HG03280 (cell line): ENCODE measurements at regions not wholly inside any gene's neighbourhood (a gene's known extent, or its start where the extent isn't known, plus 50 kb on each side); places are given as distances from the start of the nearest gene placed in this dataset.
"Not testable (repeated sequence)": the region's sequence is repeated elsewhere in the genome, so short reads cannot be mapped to it uniquely, and the experiment has no call there.

ENCODE experiments used
- ATAC-seq: cut with Tn5 transposase; IDR thresholded peaks from one replicate; pipeline ENCODE4 v1.9.1; 2021; ENCODE audit warnings: mild to moderate bottlenecking, moderate library complexity; ENCODE audit not compliant: unreplicated experiment

DNA sequence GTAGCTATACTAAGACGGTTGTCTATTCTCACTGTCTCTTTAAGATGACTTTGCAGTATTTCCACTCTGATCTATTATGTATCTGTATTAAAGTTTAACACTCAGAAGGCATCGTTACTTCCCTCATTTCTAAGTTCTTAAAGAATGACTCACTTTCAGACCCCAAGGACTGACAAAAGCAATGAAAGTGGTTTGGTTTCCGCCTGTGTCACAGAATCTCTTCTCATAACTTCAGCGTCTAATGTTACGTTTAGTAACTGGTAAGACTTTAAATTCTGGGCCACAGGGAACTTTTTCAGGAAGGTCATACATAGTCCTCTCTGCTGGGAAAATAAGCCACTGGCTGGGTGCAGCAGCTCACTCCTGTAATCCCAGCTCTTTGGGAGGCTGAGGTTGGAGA, 892.0 kb upstream of the AUTS2 start:
- no peak for ATAC-seq

DNA sequence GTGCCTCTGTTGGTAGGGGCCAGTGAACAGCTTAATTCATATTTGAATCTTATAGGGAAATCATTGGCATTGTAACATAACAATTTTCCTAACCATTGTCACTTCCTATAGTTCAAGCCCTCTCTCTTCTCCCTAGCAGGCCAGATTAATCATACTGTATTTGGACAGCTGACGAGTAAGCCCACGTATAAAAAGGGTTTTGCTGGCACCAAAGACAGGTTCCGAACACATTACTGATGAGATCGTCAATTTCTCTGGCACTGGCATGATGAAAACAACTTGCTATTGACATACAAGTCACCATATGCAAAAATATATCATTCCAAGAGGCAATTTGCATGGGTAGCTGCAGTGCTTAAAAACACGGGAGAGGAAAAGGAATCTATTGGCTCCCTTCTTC, 891.1 kb upstream of the AUTS2 start:
- no peak for ATAC-seq

- ATAC-seq, result no peak
Measured at GRCh38 chr7:68707958-68708357, 890.3 kb upstream of the AUTS2 start.

DNA sequence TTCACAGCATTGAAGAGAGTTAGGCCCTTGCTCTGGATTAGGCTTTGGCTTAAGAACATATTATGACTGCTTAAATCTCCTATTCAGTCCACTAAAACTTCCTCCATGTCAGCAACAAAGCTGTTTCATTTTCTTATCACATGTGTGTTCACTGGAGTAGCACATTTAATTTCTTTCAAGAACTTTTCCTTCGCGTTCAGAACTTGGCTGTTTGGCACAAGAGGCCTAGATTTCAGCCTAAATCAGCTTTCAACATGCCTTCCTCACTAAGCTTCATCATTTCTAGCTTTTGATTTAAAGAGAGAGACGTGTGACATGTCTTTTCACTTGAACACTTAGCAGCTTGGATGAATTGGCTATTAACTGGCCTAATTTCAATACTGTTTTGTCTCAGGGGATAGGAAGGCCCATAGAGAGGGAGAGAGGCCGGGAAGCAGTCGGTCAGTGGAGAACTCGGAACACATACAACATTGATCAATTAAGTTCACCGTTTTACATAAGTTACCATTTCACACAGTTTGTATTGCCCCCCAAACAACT, 885.2 kb upstream of the AUTS2 start:
- no peak for ATAC-seq

GRCh38 chr7:68714135-68714534, 884.1 kb upstream of the AUTS2 start:
- not testable (repeated sequence) for ATAC-seq

GRCh38 chr7:68715907-68716306, 882.4 kb upstream of the AUTS2 start:
- ATAC-seq, result no peak

GRCh38 chr7:68717176-68717575, 881.1 kb upstream of the AUTS2 start:
- no peak for ATAC-seq

DNA sequence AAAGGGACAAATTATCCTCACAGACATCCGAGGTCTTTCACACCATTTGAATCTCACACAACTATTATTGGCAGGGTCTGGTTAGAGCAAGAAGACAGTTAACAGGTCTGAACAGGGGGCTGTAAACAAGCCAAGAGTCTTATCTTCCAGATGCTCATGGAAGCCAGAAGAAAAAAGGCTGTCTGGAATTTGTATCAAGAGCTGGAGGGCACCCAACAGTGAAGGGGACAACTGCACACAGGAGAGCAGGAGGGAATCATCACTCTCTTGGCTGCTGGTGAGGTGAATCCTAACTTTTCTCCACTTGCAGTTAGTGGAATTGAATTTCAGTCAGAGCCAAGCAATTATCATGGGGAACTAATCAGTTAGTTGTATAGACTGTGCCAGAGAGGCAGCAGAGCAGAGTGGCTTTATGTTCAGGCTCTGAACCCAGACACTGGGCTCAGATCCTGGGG, 880.2 kb upstream of the AUTS2 start:
- ATAC-seq, result no peak

DNA sequence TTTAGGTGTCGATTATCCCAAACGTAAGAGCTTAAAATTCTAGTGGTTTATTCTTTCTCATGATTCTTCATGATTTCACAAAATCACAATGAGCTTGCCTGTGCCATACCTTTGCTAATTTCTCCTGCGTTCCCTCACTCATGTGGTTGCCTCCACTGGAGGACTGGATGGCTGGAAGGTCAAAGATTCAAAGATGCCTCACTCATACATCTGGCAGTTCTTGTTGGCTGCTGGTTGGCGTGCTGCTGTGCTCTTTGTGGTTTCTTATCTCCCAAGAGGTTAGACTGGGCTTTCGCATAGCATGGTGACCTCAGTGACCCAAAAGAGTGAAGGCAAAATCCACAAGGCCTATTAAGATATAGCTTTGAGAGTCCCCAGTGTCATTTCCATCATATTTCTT, 877.6 kb upstream of the AUTS2 start:
- no peak for ATAC-seq

GRCh38 chr7:68722044-68722443, 876.2 kb upstream of the AUTS2 start:
- no peak for ATAC-seq

GRCh38 chr7:68724965-68725364, 873.3 kb upstream of the AUTS2 start:
- ATAC-seq, result no peak

- no peak for ATAC-seq
Measured at GRCh38 chr7:68725843-68726785, 872.2 kb upstream of the AUTS2 start.

- ATAC-seq, result not testable (repeated sequence)
Measured at GRCh38 chr7:68728720-68729119, 869.6 kb upstream of the AUTS2 start.

DNA sequence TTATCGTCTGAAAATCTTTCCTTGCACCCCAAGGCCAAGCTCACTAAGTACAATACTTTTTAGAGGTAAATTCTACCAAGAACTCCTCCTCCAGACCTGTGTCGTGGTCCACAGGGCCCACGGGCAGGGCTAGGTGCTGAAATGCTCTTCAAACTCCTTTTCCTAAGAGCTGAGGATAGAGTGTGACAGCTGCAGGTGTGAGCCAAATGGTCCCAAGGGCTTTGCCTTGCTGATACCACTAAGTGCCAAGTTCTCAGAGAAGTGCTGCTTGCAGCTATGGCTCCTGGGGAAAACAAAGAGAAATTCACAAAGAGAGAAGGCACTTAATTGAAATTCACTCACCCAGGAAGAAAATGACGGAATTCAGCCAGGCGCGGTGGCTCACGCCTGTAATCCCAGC, 868.9 kb upstream of the AUTS2 start:
- ATAC-seq, result no peak

- no peak for ATAC-seq
Measured at GRCh38 chr7:68730194-68730593, 868.1 kb upstream of the AUTS2 start.

GRCh38 chr7:68730964-68731363, 867.3 kb upstream of the AUTS2 start:
- ATAC-seq, result no peak

- ATAC-seq, result no peak
Measured at GRCh38 chr7:68733219-68734153, 864.8 kb upstream of the AUTS2 start.

GRCh38 chr7:68734431-68734830, 863.8 kb upstream of the AUTS2 start:
- ATAC-seq, result no peak

DNA sequence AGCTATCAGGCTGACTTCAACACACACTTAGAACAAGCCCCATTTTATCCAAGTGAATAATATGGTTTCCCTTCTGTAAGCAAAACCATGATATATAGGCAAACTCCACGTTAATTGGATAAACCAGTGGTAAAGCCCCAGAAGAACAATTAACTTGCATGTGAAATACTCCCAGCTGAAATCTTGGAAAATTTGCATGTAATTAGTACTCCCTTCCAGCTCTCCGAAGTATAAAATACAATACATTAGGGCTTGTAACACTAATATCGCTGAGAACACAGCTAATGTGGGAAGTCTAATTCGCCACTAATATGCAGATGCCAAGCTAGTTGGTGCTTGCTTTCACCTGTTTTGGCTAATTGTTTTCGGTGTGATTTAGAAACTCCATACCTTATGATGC, 859.0 kb upstream of the AUTS2 start:
- ATAC-seq, result no peak

DNA sequence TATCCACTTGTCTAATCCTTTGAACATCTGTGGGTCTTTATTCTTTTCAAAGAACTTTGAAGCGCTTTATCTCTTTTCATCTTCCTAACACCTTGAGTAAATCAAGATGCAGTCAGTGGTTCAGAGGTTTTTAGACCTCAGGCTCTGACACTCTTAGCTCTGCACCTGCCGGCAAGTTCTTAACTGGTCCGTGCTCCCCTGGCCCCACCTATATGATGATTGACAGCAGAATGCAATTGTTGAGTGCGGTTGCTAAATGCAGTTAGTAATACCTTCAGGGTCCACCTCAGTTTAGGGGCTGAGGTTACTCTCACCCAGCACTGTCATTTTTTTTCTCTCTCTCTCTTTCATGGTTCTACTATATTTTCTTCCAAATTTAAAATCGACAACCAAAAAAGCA, 854.2 kb upstream of the AUTS2 start:
- ATAC-seq, result no peak
